Keratinocyte (primary cell): ENCODE measurements at regions not wholly inside any gene's neighbourhood (a gene's known extent, or its start where the extent isn't known, plus 50 kb on each side); places are given as distances from the start of the nearest gene placed in this dataset.

Experiments used
- DNase-seq: peaks from one replicate; pipeline ENCODE4 v3.0.0-alpha.2; 2011; ENCODE audit warnings: low read depth, missing footprints, low spot score
- FAIRE-seq: peaks from 2 replicates; lab custom pipeline; 2011; peaks lifted over from hg19 to GRCh38; lab: Jason Lieb, UNC
- H2AFZ ChIP-seq: 2 replicates; pipeline ENCODE4 v1.6.0; 2012; ENCODE audit warnings: low read length, control low read depth, inconsistent platforms; ENCODE audit not compliant: control insufficient read depth
- H3K27ac ChIP-seq: 2 replicates; pipeline ENCODE4 v1.5.1; 2011; ENCODE audit warnings: low read length; ENCODE audit not compliant: control insufficient read depth, insufficient read depth
- H3K27me3 ChIP-seq: 3 replicates; pipeline ENCODE4 v1.6.0; 2011; ENCODE audit warnings: low read length; ENCODE audit not compliant: control insufficient read depth, insufficient read depth; ENCODE audit errors: extremely low read depth
- H3K36me3 ChIP-seq, 2 experiments: 2 replicates in 1 of 2; 3 replicates in 1 of 2; pipeline ENCODE4 v1.5.1; 2011; ENCODE audit warnings: low read length in 2 of 2, mild to moderate bottlenecking in 1 of 2; ENCODE audit not compliant: control insufficient read depth in 2 of 2, insufficient read depth in 2 of 2; ENCODE audit errors: extremely low read depth in 1 of 2
- H3K4me1 ChIP-seq: 3 replicates; pipeline ENCODE4 v1.5.1; 2011; ENCODE audit warnings: low read length; ENCODE audit not compliant: control insufficient read depth, insufficient read depth; ENCODE audit errors: extremely low read depth
- H3K4me2 ChIP-seq: 3 replicates; pipeline ENCODE4 v1.6.0; 2011; ENCODE audit warnings: low read depth, low read length; ENCODE audit not compliant: control insufficient read depth, insufficient read depth; ENCODE audit errors: extremely low read depth
- H3K4me3 ChIP-seq, 3 experiments: fragments of 200-600 bp in 1 of 3; sonication (generic) in 1 of 3; 2 replicates in 2 of 3; 3 replicates in 1 of 3; pipeline ENCODE4 v1.5.1; 2011 to 2016; ENCODE audit warnings: low read length in 3 of 3, mild to moderate bottlenecking in 3 of 3, control low read depth in 2 of 3, inconsistent platforms in 1 of 3, low read depth in 1 of 3, mixed read lengths in 1 of 3, mixed run types in 1 of 3, moderate library complexity in 1 of 3; ENCODE audit not compliant: control insufficient read depth in 2 of 3, insufficient read depth in 2 of 3; ENCODE audit errors: extremely low read depth in 1 of 3
- H3K79me2 ChIP-seq: 2 replicates; pipeline ENCODE4 v1.6.0; 2012; ENCODE audit warnings: low read length; ENCODE audit not compliant: control insufficient read depth, insufficient read depth
- H3K9ac ChIP-seq: 3 replicates; pipeline ENCODE4 v1.6.0; 2011; ENCODE audit warnings: low read length; ENCODE audit not compliant: control insufficient read depth, insufficient read depth; ENCODE audit errors: extremely low read depth
- H3K9me1 ChIP-seq: 3 replicates; pipeline ENCODE4 v1.6.0; 2011; ENCODE audit warnings: low read length; ENCODE audit not compliant: control insufficient read depth, insufficient read depth; ENCODE audit errors: extremely low read depth
- H3K9me3 ChIP-seq: 2 replicates; pipeline ENCODE4 v1.5.1; 2012; ENCODE audit warnings: low read depth, low read length; ENCODE audit not compliant: control insufficient read depth
- H4K20me1 ChIP-seq: 3 replicates; pipeline ENCODE4 v1.6.0; 2011; ENCODE audit warnings: low read length; ENCODE audit not compliant: control insufficient read depth, insufficient read depth; ENCODE audit errors: extremely low read depth
- CTCF ChIP-seq, 3 experiments: IDR thresholded peaks in 1 of 3; conservative IDR thresholded peaks in 1 of 3; optimal IDR thresholded peaks in 1 of 3; 2 replicates in 2 of 3; 3 replicates in 1 of 3; pipeline versions ENCODE3 to v1.5.1; 2011; ENCODE audit warnings: low read length in 3 of 3, mild to moderate bottlenecking in 3 of 3, moderate library complexity in 2 of 3, control low read depth in 1 of 3, inconsistent platforms in 1 of 3; ENCODE audit not compliant: insufficient read depth in 2 of 3; ENCODE audit errors: extremely low read depth in 1 of 3
- EZH2 ChIP-seq: IDR thresholded peaks from one replicate; pipeline ENCODE4 v1.6.1; 2012; ENCODE audit warnings: inconsistent platforms, mild to moderate bottlenecking, low read length, moderate library complexity
- dilution Hi-C: fragments of 300-500 bp; cut with MboI; formaldehyde crosslinking; loops from one replicate; pipeline ENCODE4 v1.7.0; 2020; ENCODE audit warnings: low sequenced_read_pairs; ENCODE audit not compliant: extremely low pct_ligation_motif_present

- Histone ChIP-seq H3K79me2 (no peaks in the 10 kb centered on the region), H2AFZ (no peak overlapping the region), H3K4me1 (peaks cover 9% of the 10 kb centered on the region), H3K4me3 (no peak overlapping the region), H3K9me1 (no peaks in the 10 kb centered on the region), H3K27ac (no peak overlapping the region), H4K20me1 (no peaks in the 10 kb centered on the region), H3K4me2 (no peak overlapping the region), H3K36me3 (no peaks in the 10 kb centered on the region), H3K9ac (no peak overlapping the region), H3K27me3 (no peaks in the 10 kb centered on the region), H3K9me3 (no peaks in the 10 kb centered on the region)
- TF ChIP-seq EZH2 (no peak), CTCF (optimal IDR thresholded peaks at IDR 0.05 in 1 of 3, IDR thresholded peaks at IDR 0.05 in 1 of 3, conservative IDR thresholded peaks at IDR 0.05 in 1 of 3; ENCODE audit: extremely low read depth in 1 of 3, insufficient read depth in 2 of 3, low read length in 3 of 3) (no peak)
- FAIRE-seq: no peak
- dilution Hi-C loops: no loop called here
- DNase-seq: no peak
These were observed 460.2 kb downstream of the NR2F1-AS1 start for GRCh38 chr5:93120771-93121170.

GRCh38 chr5:93120051-93120450, 461.0 kb downstream of the NR2F1-AS1 start:
- H3K36me3 ChIP-seq: no peaks in the 10 kb centered on the region
- no peaks in the 10 kb centered on the region for H3K27me3 ChIP-seq
- no peak for FAIRE-seq
- no peak for DNase-seq
- H4K20me1 ChIP-seq: no peaks in the 10 kb centered on the region
- H2AFZ ChIP-seq: no peak overlapping the region
- no peaks in the 10 kb centered on the region for H3K9me3 ChIP-seq
- no peaks in the 10 kb centered on the region for H3K79me2 ChIP-seq
- peaks cover 9% of the 10 kb centered on the region for H3K4me1 ChIP-seq
- no peak overlapping the region for H3K4me2 ChIP-seq
- H3K9me1 ChIP-seq: no peaks in the 10 kb centered on the region
- no peak overlapping the region for H3K9ac ChIP-seq
- dilution Hi-C loops: no loop called here
- no peak overlapping the region for H3K27ac ChIP-seq
- H3K4me3 ChIP-seq: no peak overlapping the region
- TF ChIP-seq EZH2 (no peak), CTCF (optimal IDR thresholded peaks at IDR 0.05 in 1 of 3, IDR thresholded peaks at IDR 0.05 in 1 of 3, conservative IDR thresholded peaks at IDR 0.05 in 1 of 3; ENCODE audit: extremely low read depth in 1 of 3, insufficient read depth in 2 of 3, low read length in 3 of 3) (no peak)
